Astrocyte of the spinal cord (primary cell): ENCODE measurements at regions not wholly inside any gene's neighbourhood (a gene's known extent, or its start where the extent isn't known, plus 50 kb on each side); places are given as distances from the start of the nearest gene placed in this dataset.

Source experiments
- DNase-seq: peaks from one replicate; pipeline ENCODE4 v3.0.0; 2011; ENCODE audit warnings: low read depth, low spot score
- H3K4me3 ChIP-seq: 2 replicates; pipeline ENCODE4 v1.5.1; 2011; ENCODE audit warnings: low read depth, mild to moderate bottlenecking, low read length, moderate library complexity
- CTCF ChIP-seq: IDR thresholded peaks from 2 replicates; pipeline ENCODE4 v1.5.1; 2012; ENCODE audit warnings: low read depth, mild to moderate bottlenecking, low read length, inconsistent platforms
- in situ Hi-C: cut with HindIII; loops from 2 replicates; pipeline ENCODE4 v1.10.0; 2017; ENCODE audit warnings: low sequenced_read_pairs

- in situ Hi-C loops: no loop called here
- TF ChIP-seq CTCF: no peak
- no peak for DNase-seq
- H3K4me3 ChIP-seq: no peak overlapping the region
Observed at GRCh38 chr3:11933529-11933928, 70.7 kb upstream of the SYN2 start.

- H3K4me3 ChIP-seq: no peak overlapping the region
- peak; percentile 6 for DNase-seq
- in situ Hi-C loops: no loop called here
- peak; percentile 72 for TF ChIP-seq CTCF
Observed at GRCh38 chr3:11944052-11944673, 60.0 kb upstream of the SYN2 start.

GRCh38 chr3:11948331-11948730 lies 55.9 kb upstream of the SYN2 start:
- no peak overlapping the region for H3K4me3 ChIP-seq
- TF ChIP-seq CTCF: no peak
- in situ Hi-C loops: no loop called here
- DNase-seq: no peak

GRCh38 chr3:11948866-11949265 lies 55.3 kb upstream of the SYN2 start:
- H3K4me3 ChIP-seq: no peak overlapping the region
- in situ Hi-C loops: no loop called here
- DNase-seq: no peak
- no peak for TF ChIP-seq CTCF

- DNase-seq: no peak
- no peak overlapping the region for H3K4me3 ChIP-seq
- TF ChIP-seq CTCF: no peak
- in situ Hi-C loops: no loop called here
Observed at GRCh38 chr3:11949351-11949750, 54.8 kb upstream of the SYN2 start.

- no peak for TF ChIP-seq CTCF
- in situ Hi-C loops: no loop called here
- DNase-seq: no peak
- no peak overlapping the region for H3K4me3 ChIP-seq
Observed at GRCh38 chr3:11950576-11950975, 53.6 kb upstream of the SYN2 start.

- no peak for DNase-seq
- TF ChIP-seq CTCF: no peak
- in situ Hi-C loops: no loop called here
- H3K4me3 ChIP-seq: no peak overlapping the region
Observed at GRCh38 chr3:11953350-11953749, 50.8 kb upstream of the SYN2 start.
